GM12878 (cell line): ENCODE measurements at regions not wholly inside any gene's neighbourhood (a gene's known extent, or its start where the extent isn't known, plus 50 kb on each side); places are given as distances from the start of the nearest gene placed in this dataset.

Experiments used
- ATAC-seq: fragments of 200-7000 bp; cut with Tn5 transposase; 3 replicates; pipeline ENCODE4 v1.9.1; 2020; ENCODE audit warnings: mild to moderate bottlenecking, moderate library complexity
- BruUV-seq: library from RNA; stranded (reverse); fragments of 400-500 nt; replicated peaks from 2 replicates; lab custom pipeline; 2021; lab: Mats Ljungman, UMichigan
- CTCF ChIA-PET: fragments of 300-600 bp; sonication (Branson Sonifier 250); formaldehyde crosslinking; extraction: SDS; loops from one replicate; lab custom pipeline; 2021; ENCODE audit warnings: inconsistent platforms; lab: Yijun Ruan, JAX
- POLR2A ChIA-PET: fragments of 350-600 bp; formaldehyde crosslinking; extraction: SDS; loops from one replicate; lab custom pipeline; 2021; ENCODE audit warnings: inconsistent platforms; lab: Charles Lee
- RAD21 ChIA-PET: fragments of 300-600 bp; sonication (Branson Sonifier 250); formaldehyde crosslinking; loops from one replicate; lab custom pipeline; 2023; ENCODE audit warnings: antibody characterized with exemption; ENCODE audit not compliant: unreplicated experiment; lab: Charles Lee
- SMC1A ChIA-PET: fragments of 300-600 bp; sonication (Branson Sonifier 250); formaldehyde crosslinking; loops from one replicate; lab custom pipeline; 2023; ENCODE audit not compliant: unreplicated experiment, uncharacterized antibody; lab: Charles Lee
- DNase-seq: peaks from one replicate; pipeline ENCODE4 v3.0.0-alpha.2; 2011; ENCODE audit warnings: low read depth, low spot score
- FAIRE-seq: peaks from 3 replicates; lab custom pipeline; 2011; peaks lifted over from hg19 to GRCh38; lab: Jason Lieb, UNC
- H2AFZ ChIP-seq: 2 replicates; pipeline ENCODE4 v1.6.0; 2011; ENCODE audit warnings: low read depth, low read length, control low read depth; ENCODE audit not compliant: control insufficient read depth
- H3K27ac ChIP-seq: 2 replicates; pipeline ENCODE4 v1.5.1; 2011; ENCODE audit warnings: control low read depth; ENCODE audit not compliant: control insufficient read depth, insufficient read depth
- H3K27me3 ChIP-seq, 2 experiments: replicated peaks in 1 of 2; 2 replicates each; pipeline versions ENCODE4 v1.6.0 to v1.6.1; 2011; ENCODE audit warnings: low read length in 1 of 2; ENCODE audit not compliant: control insufficient read depth in 2 of 2, insufficient read depth in 2 of 2
- H3K36me3 ChIP-seq, 2 experiments: 2 replicates each; pipeline ENCODE4 v1.5.1; 2011; ENCODE audit warnings: low read length in 1 of 2; ENCODE audit not compliant: control insufficient read depth in 2 of 2, insufficient read depth in 2 of 2
- H3K4me1 ChIP-seq: 2 replicates; pipeline ENCODE4 v1.6.1; 2011; ENCODE audit warnings: mild to moderate bottlenecking, low read length, moderate library complexity, mixed read lengths; ENCODE audit not compliant: control insufficient read depth, insufficient read depth
- H3K4me2 ChIP-seq: 2 replicates; pipeline ENCODE4 v1.6.0; 2011; ENCODE audit warnings: control low read depth; ENCODE audit not compliant: control insufficient read depth, insufficient read depth
- H3K4me3 ChIP-seq: fragments of 200-600 bp; sonication (generic); 2 replicates; pipeline ENCODE4 v1.5.1; 2016
- H3K79me2 ChIP-seq: 2 replicates; pipeline ENCODE4 v1.6.0; 2011; ENCODE audit warnings: low read length; ENCODE audit not compliant: control insufficient read depth, insufficient read depth
- H3K9ac ChIP-seq: 2 replicates; pipeline ENCODE4 v1.8.0; 2011; ENCODE audit warnings: low read length, control low read depth, mixed read lengths; ENCODE audit not compliant: control insufficient read depth, insufficient read depth
- H3K9me3 ChIP-seq: replicated peaks from 3 replicates; pipeline ENCODE4 v1.5.1; 2011; ENCODE audit warnings: mild to moderate bottlenecking, low read length; ENCODE audit not compliant: control insufficient read depth, insufficient read depth
- H4K20me1 ChIP-seq: 2 replicates; pipeline ENCODE4 v1.6.0; 2011; ENCODE audit not compliant: control insufficient read depth, insufficient read depth
- ATF7 ChIP-seq: fragments of 450-650 bp; IDR thresholded peaks from 2 replicates; pipeline ENCODE4 v1.6.1; 2016; ENCODE audit warnings: low read depth, mild to moderate bottlenecking
- EED ChIP-seq: sonication (generic); IDR thresholded peaks from 2 replicates; pipeline ENCODE4 v1.6.1; 2016; ENCODE audit warnings: antibody characterized with exemption, low read depth
- ELK1 ChIP-seq: IDR thresholded peaks from 2 replicates; pipeline ENCODE4 v1.6.1; 2012; ENCODE audit warnings: low read depth, low read length, improper control_type of control experiment
- ESRRA ChIP-seq: IDR thresholded peaks from 2 replicates; pipeline ENCODE4 v1.6.1; 2012; ENCODE audit warnings: mild to moderate bottlenecking, low read length, improper control_type of control experiment
- FOXM1 ChIP-seq: IDR thresholded peaks from 2 replicates; pipeline ENCODE4 v1.6.1; 2012; ENCODE audit warnings: low read depth, mild to moderate bottlenecking, inconsistent platforms, low read length, moderate library complexity
- GATAD2B ChIP-seq: fragments of 450-650 bp; conservative IDR thresholded peaks from 2 replicates; pipeline ENCODE4 v1.6.1; 2017; ENCODE audit warnings: low read depth, mild to moderate bottlenecking, moderate library complexity
- HDGF ChIP-seq: fragments of 450-650 bp; IDR thresholded peaks from 2 replicates; pipeline ENCODE4 v1.6.1; 2016; ENCODE audit warnings: antibody characterized with exemption
- IKZF2 ChIP-seq, 2 experiments: fragments of 450-650 bp; IDR thresholded peaks; 2 replicates each; pipeline ENCODE4 v1.6.1; 2017; ENCODE audit warnings: mild to moderate bottlenecking in 2 of 2, moderate library complexity in 2 of 2
- NFIC ChIP-seq: IDR thresholded peaks from 2 replicates; pipeline ENCODE4 v1.6.1; 2012; ENCODE audit warnings: low read depth, mild to moderate bottlenecking, inconsistent platforms, low read length, moderate library complexity
- RUNX3 ChIP-seq: IDR thresholded peaks from 2 replicates; pipeline ENCODE4 v1.6.1; 2012; ENCODE audit warnings: low read length, inconsistent platforms
- SMAD1 ChIP-seq: fragments of 450-650 bp; IDR thresholded peaks from 2 replicates; pipeline ENCODE4 v1.6.1; 2018; ENCODE audit warnings: mild to moderate bottlenecking, low read depth; ENCODE audit not compliant: partially characterized antibody
- SMARCA5 ChIP-seq: fragments of 450-650 bp; IDR thresholded peaks from 2 replicates; pipeline ENCODE4 v1.6.1; 2017; ENCODE audit warnings: mild to moderate bottlenecking
- YBX1 ChIP-seq: fragments of 450-650 bp; IDR thresholded peaks from 2 replicates; pipeline ENCODE4 v1.6.1; 2016; ENCODE audit warnings: antibody characterized with exemption
- YY1 ChIP-seq: IDR thresholded peaks from 2 replicates; pipeline ENCODE4 v1.6.1; 2011; ENCODE audit warnings: low read depth, mild to moderate bottlenecking, low read length
- WGBS: methylation state at CpG from one replicate; pipeline ENCODE4 v1.1.6; 2016; ENCODE audit warnings: low lambda C conversion rate; ENCODE audit not compliant: insufficient replicate concordance, insufficient coverage; ENCODE audit errors: missing lambda C conversion rate; 5-methylcytosine and 5-hydroxymethylcytosine counted together
- in situ Hi-C: fragments of 300-500 bp; cut with MboI; formaldehyde crosslinking; loops from 9 replicates; pipeline ENCODE4 v1.14.3; 2018; ENCODE audit warnings: mixed read lengths
- intact Hi-C: fragments of 100-400 bp; cut with micrococcal nuclease; formaldehyde crosslinking; loops from one replicate; pipeline ENCODE4 v1.14.2; 2022; ENCODE audit not compliant: unreplicated experiment

GRCh38 chr6:21914121-21914973 lies 320.8 kb downstream of the SOX4 start (continued):
- TF ChIP-seq RUNX3, result peak; percentile 28; the same call in 1 of the 2 replicates
- no peak for TF ChIP-seq FOXM1
- TF ChIP-seq GATAD2B, result no peak
- TF ChIP-seq HDGF, result no peak
- no peak for TF ChIP-seq SMAD1
- TF ChIP-seq YY1, result 0 out of 2 replicates have a peak, but pooled peaks have one; percentile 20
- peak; percentile 54; the same call in 1 of the 2 replicates for TF ChIP-seq NFIC
- no peak for TF ChIP-seq SMARCA5
- no peak for TF ChIP-seq ESRRA
- no peak for TF ChIP-seq IKZF2 (IDR thresholded peaks at IDR 0.05)

GRCh38 chr6:21915707-21916260 lies 322.2 kb downstream of the SOX4 start:
- DNase-seq, result no peak
- Histone ChIP-seq H4K20me1 (no peaks in the 10 kb centered on the region), H3K27me3 (no peaks in the 10 kb centered on the region), H2AFZ (peak overlapping the region; percentile 9), H3K36me3 (no peaks in the 10 kb centered on the region), H3K4me3 (peak overlapping the region; percentile 38; the same call in 1 of the 2 replicates), H3K27ac (no peak overlapping the region), H3K4me2 (no peak overlapping the region; the same call in 1 of the 2 replicates), H3K9ac (no peak overlapping the region), H3K9me3 (no peaks in the 10 kb centered on the region; the same call in 2 of the 3 replicates), H3K79me2 (no peaks in the 10 kb centered on the region), H3K4me1 (no peaks in the 10 kb centered on the region)
- SMC1A ChIA-PET, result interaction anchor here (0.7 to 1.8 kb wide), 11 partner anchors 10 to 1046 kb away, joined by 3 to 6 read pairs (median 3); no protein-coding TSS in a partner anchor
- in situ Hi-C loops (no loop called here), intact Hi-C loops (no loop called here)
- RAD21 ChIA-PET, result interaction anchor here (0.6 to 1.6 kb wide), 4 partner anchors 10 to 716 kb away, joined by 3 to 7 read pairs (median 4); no protein-coding TSS in a partner anchor
- FAIRE-seq, result peak; percentile 70
- POLR2A ChIA-PET, result interaction anchor here (0.6 kb wide), 1 partner anchor 12 kb away, joined by 3 read pairs; no protein-coding TSS in a partner anchor
- WGBS, result 0% methylated on average over 1 of the region's 1 CpG
- TF ChIP-seq ATF7 (peak; percentile 23; the same call in 1 of the 2 replicates), YBX1 (no peak), ELK1 (no peak), EED (0 out of 2 replicates have a peak, but pooled peaks have one; percentile 12)
- CTCF ChIA-PET, result interaction anchor here (0.5 to 1.6 kb wide), 6 partner anchors 15 to 361 kb away, joined by 3 to 7 read pairs (median 3); no protein-coding TSS in a partner anchor
- peak; percentile 81 for ATAC-seq
- BruUV-seq, result no TSS peak
